A549 (cell line): ENCODE measurements at regions not wholly inside any gene's neighbourhood (a gene's known extent, or its start where the extent isn't known, plus 50 kb on each side); places are given as distances from the start of the nearest gene placed in this dataset.

Experiments
- CHD4 ChIP-seq: fragments of 200-600 bp; sonication (generic); IDR thresholded peaks from 2 replicates; pipeline ENCODE4 v1.6.1; 2016; ENCODE audit warnings: antibody characterized with exemption, mild to moderate bottlenecking, borderline replicate concordance
- GATA3 ChIP-seq: IDR thresholded peaks from 2 replicates; pipeline ENCODE4 v1.6.1; 2012; ENCODE audit warnings: borderline replicate concordance
- JUN ChIP-seq, 2 experiments: fragments of >200 bp; sonication (Bioruptor Twin); formaldehyde crosslinking; IDR thresholded peaks; 2 replicates in 1 of 2; 3 replicates in 1 of 2; pipeline ENCODE4 v1.6.1; 2016 to 2017
- POLR2A ChIP-seq: IDR thresholded peaks from 2 replicates; pipeline ENCODE4 v1.6.1; 2012; ENCODE audit warnings: mild to moderate bottlenecking, low read length
- RAD21 ChIP-seq, 2 experiments: fragments of >200 bp in 1 of 2; sonication (Bioruptor Twin) in 1 of 2; formaldehyde crosslinking in 1 of 2; IDR thresholded peaks in 1 of 2; conservative IDR thresholded peaks in 1 of 2; 2 replicates in 1 of 2; 3 replicates in 1 of 2; pipeline ENCODE4 v1.6.1; 2012 to 2018; ENCODE audit warnings: inconsistent platforms in 1 of 2
- TF ChIP-seq, protein P1 (sequence below): fragments of 450-650 bp; IDR thresholded peaks from 2 replicates; pipeline ENCODE4 v1.6.1; 2014; ENCODE audit warnings: antibody characterized with exemption
- TF ChIP-seq, protein P2 (sequence below): fragments of >200 bp; sonication (Bioruptor Twin); formaldehyde crosslinking; IDR thresholded peaks from 3 replicates; pipeline ENCODE4 v1.5.1; 2016

DNA sequence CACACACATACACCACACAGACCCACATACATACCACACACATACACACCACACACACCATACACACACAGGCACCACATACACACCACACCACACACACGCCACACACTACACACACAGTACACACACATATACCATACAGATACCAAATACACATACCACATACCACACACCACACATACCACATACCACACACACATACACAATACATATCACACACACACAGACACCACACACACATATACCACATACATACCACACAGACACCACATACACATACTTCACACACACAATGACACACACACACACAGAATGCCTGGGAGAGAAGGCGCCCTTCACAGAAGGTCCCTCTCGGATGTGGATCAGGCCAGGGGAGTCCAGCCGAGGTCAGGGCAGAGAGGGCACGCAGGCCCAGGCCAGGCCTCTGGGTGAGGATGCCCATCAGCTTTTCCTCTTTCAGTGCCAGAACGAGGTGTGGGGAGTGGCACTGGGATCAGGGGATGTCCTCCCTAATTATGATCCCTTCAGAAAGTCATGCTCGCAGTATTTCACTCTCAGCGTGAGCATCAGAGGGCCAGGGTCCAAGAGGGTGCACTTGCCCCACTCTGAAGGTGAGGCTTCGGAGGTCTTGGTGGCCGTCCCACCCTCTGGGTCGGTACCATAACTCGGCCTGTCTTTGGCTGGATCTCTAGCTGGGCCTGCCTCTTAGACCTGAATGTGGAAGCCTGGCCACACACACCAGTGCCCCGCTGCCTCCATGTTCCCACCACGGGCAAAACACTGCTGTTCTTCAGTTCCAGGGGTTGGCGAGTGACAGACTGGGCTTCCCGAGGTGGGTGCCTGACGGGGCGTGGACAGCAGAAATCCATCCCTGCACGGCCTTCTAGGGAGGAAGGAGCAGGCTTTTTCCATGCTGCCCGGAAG, 70.6 kb upstream of the ODC1 start:
- TF ChIP-seq, protein P1, sequence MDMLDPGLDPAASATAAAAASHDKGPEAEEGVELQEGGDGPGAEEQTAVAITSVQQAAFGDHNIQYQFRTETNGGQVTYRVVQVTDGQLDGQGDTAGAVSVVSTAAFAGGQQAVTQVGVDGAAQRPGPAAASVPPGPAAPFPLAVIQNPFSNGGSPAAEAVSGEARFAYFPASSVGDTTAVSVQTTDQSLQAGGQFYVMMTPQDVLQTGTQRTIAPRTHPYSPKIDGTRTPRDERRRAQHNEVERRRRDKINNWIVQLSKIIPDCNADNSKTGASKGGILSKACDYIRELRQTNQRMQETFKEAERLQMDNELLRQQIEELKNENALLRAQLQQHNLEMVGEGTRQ, result no peak
- TF ChIP-seq, protein P2, sequence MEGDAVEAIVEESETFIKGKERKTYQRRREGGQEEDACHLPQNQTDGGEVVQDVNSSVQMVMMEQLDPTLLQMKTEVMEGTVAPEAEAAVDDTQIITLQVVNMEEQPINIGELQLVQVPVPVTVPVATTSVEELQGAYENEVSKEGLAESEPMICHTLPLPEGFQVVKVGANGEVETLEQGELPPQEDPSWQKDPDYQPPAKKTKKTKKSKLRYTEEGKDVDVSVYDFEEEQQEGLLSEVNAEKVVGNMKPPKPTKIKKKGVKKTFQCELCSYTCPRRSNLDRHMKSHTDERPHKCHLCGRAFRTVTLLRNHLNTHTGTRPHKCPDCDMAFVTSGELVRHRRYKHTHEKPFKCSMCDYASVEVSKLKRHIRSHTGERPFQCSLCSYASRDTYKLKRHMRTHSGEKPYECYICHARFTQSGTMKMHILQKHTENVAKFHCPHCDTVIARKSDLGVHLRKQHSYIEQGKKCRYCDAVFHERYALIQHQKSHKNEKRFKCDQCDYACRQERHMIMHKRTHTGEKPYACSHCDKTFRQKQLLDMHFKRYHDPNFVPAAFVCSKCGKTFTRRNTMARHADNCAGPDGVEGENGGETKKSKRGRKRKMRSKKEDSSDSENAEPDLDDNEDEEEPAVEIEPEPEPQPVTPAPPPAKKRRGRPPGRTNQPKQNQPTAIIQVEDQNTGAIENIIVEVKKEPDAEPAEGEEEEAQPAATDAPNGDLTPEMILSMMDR, result no peak
- TF ChIP-seq RAD21 (conservative IDR thresholded peaks at IDR 0.05 in 1 of 2, IDR thresholded peaks at IDR 0.05 in 1 of 2), result no peak
- no peak for TF ChIP-seq CHD4
- no peak for TF ChIP-seq POLR2A
- TF ChIP-seq GATA3, result no peak
- TF ChIP-seq JUN (IDR thresholded peaks at IDR 0.05), result no peak
